ENCODE measurements at regions not wholly inside any gene's neighbourhood (a gene's known extent, or its start where the extent isn't known, plus 50 kb on each side); places are given as distances from the start of the nearest gene placed in this dataset.

DNA sequence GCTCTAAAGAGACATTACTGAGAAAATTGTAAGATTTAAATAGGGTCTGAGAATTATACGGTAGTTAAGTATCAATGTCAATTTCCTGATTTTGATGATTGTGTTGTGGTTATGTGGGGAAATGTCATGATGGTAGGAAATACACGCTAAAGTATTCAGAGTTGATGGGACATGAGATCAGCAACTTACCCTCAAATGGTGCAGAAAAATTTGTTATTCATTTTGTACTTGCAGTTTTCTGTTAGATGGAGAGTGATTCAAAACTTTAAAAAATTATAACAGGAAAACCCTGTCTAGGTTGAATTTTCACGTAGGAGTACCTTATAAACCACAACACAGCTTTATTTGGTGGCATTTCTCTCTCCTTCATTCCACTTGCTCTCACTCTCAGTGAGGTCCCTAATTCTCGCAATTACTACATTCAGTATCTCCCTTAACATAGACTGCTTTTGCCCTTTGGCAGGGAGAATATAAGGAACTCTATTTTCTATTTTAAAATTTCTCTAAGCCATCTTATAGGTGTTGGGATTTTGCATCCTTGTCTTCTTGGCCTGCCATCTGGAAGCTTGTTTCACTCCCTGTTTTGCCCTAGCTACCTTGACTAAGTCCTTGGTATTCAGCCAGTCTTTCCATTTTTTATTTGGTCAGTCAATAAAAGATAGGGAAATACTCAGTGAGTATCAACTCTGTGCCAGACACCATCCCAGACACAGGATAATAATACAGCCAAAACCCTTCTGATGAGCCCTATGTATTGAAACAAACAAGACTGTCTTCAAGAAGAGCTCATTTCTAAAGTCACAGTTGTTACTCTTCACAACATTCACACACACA, 550.6 kb upstream of the ACVR2A start:
- no peak overlapping the region for H3K27ac Mint-ChIP-seq
- H3K36me3 ChIP-seq (ENCODE audit: insufficient read depth), result no peaks in the 10 kb centered on the region
- no peak overlapping the region for H3K4me2 ChIP-seq
- DNase-seq (ENCODE audit: low spot score) (no peak), ATAC-seq (no peak)
- peaks cover 7% of the 10 kb centered on the region; the same call in 1 of the 2 replicates for H3K9me2 ChIP-seq (ENCODE audit: insufficient read depth)
- H3K9me3 Mint-ChIP-seq, result no peaks in the 10 kb centered on the region
- H3K4me3 Mint-ChIP-seq, result no peak overlapping the region
- H3K27me3 ChIP-seq (ENCODE audit: insufficient read depth), result no peaks in the 10 kb centered on the region
- no peaks in the 10 kb centered on the region for H3K4me1 ChIP-seq (ENCODE audit: insufficient read depth)
- no peaks in the 10 kb centered on the region for H3K36me3 Mint-ChIP-seq (ENCODE audit: low read depth)
- no peaks in the 10 kb centered on the region for H3K79me2 ChIP-seq (replicated peaks; ENCODE audit: insufficient read depth)
- no peak overlapping the region for H3K27ac ChIP-seq (ENCODE audit: low read depth)
- no peaks in the 10 kb centered on the region for H3K27me3 Mint-ChIP-seq (ENCODE audit: insufficient read depth, low read depth, poor library complexity)
- H3K4me1 Mint-ChIP-seq, result no peaks in the 10 kb centered on the region
- no peaks in the 10 kb centered on the region for H3F3A ChIP-seq (replicated peaks; ENCODE audit: low read depth)
- no peak overlapping the region for H2AFZ ChIP-seq
- TF ChIP-seq, protein P1, sequence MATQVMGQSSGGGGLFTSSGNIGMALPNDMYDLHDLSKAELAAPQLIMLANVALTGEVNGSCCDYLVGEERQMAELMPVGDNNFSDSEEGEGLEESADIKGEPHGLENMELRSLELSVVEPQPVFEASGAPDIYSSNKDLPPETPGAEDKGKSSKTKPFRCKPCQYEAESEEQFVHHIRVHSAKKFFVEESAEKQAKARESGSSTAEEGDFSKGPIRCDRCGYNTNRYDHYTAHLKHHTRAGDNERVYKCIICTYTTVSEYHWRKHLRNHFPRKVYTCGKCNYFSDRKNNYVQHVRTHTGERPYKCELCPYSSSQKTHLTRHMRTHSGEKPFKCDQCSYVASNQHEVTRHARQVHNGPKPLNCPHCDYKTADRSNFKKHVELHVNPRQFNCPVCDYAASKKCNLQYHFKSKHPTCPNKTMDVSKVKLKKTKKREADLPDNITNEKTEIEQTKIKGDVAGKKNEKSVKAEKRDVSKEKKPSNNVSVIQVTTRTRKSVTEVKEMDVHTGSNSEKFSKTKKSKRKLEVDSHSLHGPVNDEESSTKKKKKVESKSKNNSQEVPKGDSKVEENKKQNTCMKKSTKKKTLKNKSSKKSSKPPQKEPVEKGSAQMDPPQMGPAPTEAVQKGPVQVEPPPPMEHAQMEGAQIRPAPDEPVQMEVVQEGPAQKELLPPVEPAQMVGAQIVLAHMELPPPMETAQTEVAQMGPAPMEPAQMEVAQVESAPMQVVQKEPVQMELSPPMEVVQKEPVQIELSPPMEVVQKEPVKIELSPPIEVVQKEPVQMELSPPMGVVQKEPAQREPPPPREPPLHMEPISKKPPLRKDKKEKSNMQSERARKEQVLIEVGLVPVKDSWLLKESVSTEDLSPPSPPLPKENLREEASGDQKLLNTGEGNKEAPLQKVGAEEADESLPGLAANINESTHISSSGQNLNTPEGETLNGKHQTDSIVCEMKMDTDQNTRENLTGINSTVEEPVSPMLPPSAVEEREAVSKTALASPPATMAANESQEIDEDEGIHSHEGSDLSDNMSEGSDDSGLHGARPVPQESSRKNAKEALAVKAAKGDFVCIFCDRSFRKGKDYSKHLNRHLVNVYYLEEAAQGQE (IDR thresholded peaks at IDR 0.05; ENCODE audit: unreplicated experiment), result no peak
- TF ChIP-seq EZH2phosphoT487 (IDR thresholded peaks at IDR 0.05; ENCODE audit: unreplicated experiment), result no peak
- TF ChIP-seq, protein P2, sequence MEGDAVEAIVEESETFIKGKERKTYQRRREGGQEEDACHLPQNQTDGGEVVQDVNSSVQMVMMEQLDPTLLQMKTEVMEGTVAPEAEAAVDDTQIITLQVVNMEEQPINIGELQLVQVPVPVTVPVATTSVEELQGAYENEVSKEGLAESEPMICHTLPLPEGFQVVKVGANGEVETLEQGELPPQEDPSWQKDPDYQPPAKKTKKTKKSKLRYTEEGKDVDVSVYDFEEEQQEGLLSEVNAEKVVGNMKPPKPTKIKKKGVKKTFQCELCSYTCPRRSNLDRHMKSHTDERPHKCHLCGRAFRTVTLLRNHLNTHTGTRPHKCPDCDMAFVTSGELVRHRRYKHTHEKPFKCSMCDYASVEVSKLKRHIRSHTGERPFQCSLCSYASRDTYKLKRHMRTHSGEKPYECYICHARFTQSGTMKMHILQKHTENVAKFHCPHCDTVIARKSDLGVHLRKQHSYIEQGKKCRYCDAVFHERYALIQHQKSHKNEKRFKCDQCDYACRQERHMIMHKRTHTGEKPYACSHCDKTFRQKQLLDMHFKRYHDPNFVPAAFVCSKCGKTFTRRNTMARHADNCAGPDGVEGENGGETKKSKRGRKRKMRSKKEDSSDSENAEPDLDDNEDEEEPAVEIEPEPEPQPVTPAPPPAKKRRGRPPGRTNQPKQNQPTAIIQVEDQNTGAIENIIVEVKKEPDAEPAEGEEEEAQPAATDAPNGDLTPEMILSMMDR (conservative IDR thresholded peaks at IDR 0.05; ENCODE audit: low read depth in 2 of 2), result no peak
- no peak for TF ChIP-seq NANOG (IDR thresholded peaks at IDR 0.05; ENCODE audit: borderline replicate concordance)
- no peak for TF ChIP-seq EZH2 (IDR thresholded peaks at IDR 0.05; ENCODE audit: low read depth, unreplicated experiment)
- TF ChIP-seq JUNB (IDR thresholded peaks at IDR 0.05; ENCODE audit: unreplicated experiment), result no peak
- no peak for TF ChIP-seq ZNF114 (CRISPR knock-in tag; IDR thresholded peaks at IDR 0.05)
- no peak for TF ChIP-seq POLR2AphosphoS5 (IDR thresholded peaks at IDR 0.05; ENCODE audit: low read depth)
- TF ChIP-seq, protein P3, sequence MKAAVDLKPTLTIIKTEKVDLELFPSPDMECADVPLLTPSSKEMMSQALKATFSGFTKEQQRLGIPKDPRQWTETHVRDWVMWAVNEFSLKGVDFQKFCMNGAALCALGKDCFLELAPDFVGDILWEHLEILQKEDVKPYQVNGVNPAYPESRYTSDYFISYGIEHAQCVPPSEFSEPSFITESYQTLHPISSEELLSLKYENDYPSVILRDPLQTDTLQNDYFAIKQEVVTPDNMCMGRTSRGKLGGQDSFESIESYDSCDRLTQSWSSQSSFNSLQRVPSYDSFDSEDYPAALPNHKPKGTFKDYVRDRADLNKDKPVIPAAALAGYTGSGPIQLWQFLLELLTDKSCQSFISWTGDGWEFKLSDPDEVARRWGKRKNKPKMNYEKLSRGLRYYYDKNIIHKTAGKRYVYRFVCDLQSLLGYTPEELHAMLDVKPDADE (IDR thresholded peaks at IDR 0.05), result no peak
- no peak for TF ChIP-seq STAT1 (IDR thresholded peaks at IDR 0.05; ENCODE audit: unreplicated experiment)
- no peak for TF ChIP-seq CREB1 (CRISPR knock-in tag; IDR thresholded peaks at IDR 0.05; ENCODE audit: low read depth)
- TF ChIP-seq, protein P4, sequence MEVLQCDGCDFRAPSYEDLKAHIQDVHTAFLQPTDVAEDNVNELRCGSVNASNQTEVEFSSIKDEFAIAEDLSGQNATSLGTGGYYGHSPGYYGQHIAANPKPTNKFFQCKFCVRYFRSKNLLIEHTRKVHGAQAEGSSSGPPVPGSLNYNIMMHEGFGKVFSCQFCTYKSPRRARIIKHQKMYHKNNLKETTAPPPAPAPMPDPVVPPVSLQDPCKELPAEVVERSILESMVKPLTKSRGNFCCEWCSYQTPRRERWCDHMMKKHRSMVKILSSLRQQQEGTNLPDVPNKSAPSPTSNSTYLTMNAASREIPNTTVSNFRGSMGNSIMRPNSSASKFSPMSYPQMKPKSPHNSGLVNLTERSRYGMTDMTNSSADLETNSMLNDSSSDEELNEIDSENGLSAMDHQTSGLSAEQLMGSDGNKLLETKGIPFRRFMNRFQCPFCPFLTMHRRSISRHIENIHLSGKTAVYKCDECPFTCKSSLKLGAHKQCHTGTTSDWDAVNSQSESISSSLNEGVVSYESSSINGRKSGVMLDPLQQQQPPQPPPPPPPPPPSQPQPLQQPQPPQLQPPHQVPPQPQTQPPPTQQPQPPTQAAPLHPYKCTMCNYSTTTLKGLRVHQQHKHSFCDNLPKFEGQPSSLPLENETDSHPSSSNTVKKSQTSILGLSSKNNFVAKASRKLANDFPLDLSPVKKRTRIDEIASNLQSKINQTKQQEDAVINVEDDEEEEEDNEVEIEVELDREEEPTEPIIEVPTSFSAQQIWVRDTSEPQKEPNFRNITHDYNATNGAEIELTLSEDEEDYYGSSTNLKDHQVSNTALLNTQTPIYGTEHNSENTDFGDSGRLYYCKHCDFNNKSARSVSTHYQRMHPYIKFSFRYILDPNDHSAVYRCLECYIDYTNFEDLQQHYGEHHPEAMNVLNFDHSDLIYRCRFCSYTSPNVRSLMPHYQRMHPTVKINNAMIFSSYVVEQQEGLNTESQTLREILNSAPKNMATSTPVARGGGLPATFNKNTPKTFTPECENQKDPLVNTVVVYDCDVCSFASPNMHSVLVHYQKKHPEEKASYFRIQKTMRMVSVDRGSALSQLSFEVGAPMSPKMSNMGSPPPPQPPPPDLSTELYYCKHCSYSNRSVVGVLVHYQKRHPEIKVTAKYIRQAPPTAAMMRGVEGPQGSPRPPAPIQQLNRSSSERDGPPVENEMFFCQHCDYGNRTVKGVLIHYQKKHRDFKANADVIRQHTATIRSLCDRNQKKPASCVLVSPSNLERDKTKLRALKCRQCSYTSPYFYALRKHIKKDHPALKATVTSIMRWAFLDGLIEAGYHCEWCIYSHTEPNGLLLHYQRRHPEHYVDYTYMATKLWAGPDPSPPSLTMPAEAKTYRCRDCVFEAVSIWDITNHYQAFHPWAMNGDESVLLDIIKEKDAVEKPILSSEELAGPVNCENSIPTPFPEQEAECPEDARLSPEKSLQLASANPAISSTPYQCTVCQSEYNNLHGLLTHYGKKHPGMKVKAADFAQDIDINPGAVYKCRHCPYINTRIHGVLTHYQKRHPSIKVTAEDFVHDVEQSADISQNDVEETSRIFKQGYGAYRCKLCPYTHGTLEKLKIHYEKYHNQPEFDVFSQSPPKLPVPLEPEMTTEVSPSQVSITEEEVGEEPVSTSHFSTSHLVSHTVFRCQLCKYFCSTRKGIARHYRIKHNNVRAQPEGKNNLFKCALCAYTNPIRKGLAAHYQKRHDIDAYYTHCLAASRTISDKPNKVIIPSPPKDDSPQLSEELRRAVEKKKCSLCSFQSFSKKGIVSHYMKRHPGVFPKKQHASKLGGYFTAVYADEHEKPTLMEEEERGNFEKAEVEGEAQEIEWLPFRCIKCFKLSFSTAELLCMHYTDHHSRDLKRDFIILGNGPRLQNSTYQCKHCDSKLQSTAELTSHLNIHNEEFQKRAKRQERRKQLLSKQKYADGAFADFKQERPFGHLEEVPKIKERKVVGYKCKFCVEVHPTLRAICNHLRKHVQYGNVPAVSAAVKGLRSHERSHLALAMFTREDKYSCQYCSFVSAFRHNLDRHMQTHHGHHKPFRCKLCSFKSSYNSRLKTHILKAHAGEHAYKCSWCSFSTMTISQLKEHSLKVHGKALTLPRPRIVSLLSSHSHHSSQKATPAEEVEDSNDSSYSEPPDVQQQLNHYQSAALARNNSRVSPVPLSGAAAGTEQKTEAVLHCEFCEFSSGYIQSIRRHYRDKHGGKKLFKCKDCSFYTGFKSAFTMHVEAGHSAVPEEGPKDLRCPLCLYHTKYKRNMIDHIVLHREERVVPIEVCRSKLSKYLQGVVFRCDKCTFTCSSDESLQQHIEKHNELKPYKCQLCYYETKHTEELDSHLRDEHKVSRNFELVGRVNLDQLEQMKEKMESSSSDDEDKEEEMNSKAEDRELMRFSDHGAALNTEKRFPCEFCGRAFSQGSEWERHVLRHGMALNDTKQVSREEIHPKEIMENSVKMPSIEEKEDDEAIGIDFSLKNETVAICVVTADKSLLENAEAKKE (CRISPR knock-in tag; IDR thresholded peaks at IDR 0.05), result no peak
- no peak for TF ChIP-seq ZNF331 (CRISPR knock-in tag; IDR thresholded peaks at IDR 0.05; ENCODE audit: low read depth)
- no peaks in the 10 kb centered on the region for H4K20me1 ChIP-seq (replicated peaks; ENCODE audit: insufficient read depth)
- H3K4me3 ChIP-seq, result no peak overlapping the region

Data from GM23338 (cell line).